Hepatocyte (in vitro differentiated cells): ENCODE measurements at regions not wholly inside any gene's neighbourhood (a gene's known extent, or its start where the extent isn't known, plus 50 kb on each side); places are given as distances from the start of the nearest gene placed in this dataset.
"Not testable (repeated sequence)": the region's sequence is repeated elsewhere in the genome, so short reads cannot be mapped to it uniquely, and the experiment has no call there.

Experiments
- DNase-seq: peaks from one replicate; pipeline ENCODE4 v3.0.0-alpha.2; 2016; ENCODE audit warnings: low spot score
- H2AFZ ChIP-seq: fragments of 200-600 bp; sonication (generic); 2 replicates; pipeline ENCODE4 v1.6.0; 2016; ENCODE audit warnings: antibody characterized with exemption, mild to moderate bottlenecking
- H3K27ac ChIP-seq: fragments of 200-600 bp; sonication (generic); 2 replicates; pipeline ENCODE4 v1.5.1; 2016; ENCODE audit warnings: mild to moderate bottlenecking
- H3K27me3 ChIP-seq: fragments of 200-600 bp; sonication (generic); 2 replicates; pipeline ENCODE4 v1.6.1; 2016
- H3K36me3 ChIP-seq: fragments of 200-600 bp; sonication (generic); replicated peaks from 2 replicates; pipeline ENCODE4 v1.5.1; 2016; ENCODE audit warnings: low read depth; ENCODE audit not compliant: insufficient read depth
- H3K4me1 ChIP-seq: fragments of 200-600 bp; sonication (generic); 2 replicates; pipeline ENCODE4 v1.5.1; 2016; ENCODE audit warnings: mild to moderate bottlenecking, moderate library complexity; ENCODE audit not compliant: insufficient read depth
- H3K4me2 ChIP-seq: fragments of 200-600 bp; sonication (generic); 2 replicates; pipeline ENCODE4 v1.6.0; 2016
- H3K4me3 ChIP-seq: fragments of 200-600 bp; sonication (generic); 2 replicates; pipeline ENCODE4 v1.5.1; 2016; ENCODE audit warnings: mild to moderate bottlenecking
- H3K79me2 ChIP-seq: fragments of 200-600 bp; sonication (generic); 2 replicates; pipeline ENCODE4 v1.6.0; 2017; ENCODE audit warnings: mild to moderate bottlenecking
- H3K9me2 ChIP-seq: fragments of 200-600 bp; sonication (generic); replicated peaks from 2 replicates; pipeline ENCODE4 v1.6.0; 2017; ENCODE audit warnings: mild to moderate bottlenecking; ENCODE audit not compliant: insufficient read depth
- H3K9me3 ChIP-seq: fragments of 200-600 bp; sonication (generic); 2 replicates; pipeline ENCODE4 v1.5.1; 2016; ENCODE audit warnings: low read depth, mild to moderate bottlenecking
- H4K20me1 ChIP-seq: fragments of 200-600 bp; sonication (generic); 2 replicates; pipeline ENCODE4 v1.6.0; 2016; ENCODE audit warnings: mild to moderate bottlenecking; ENCODE audit not compliant: insufficient read depth, poor library complexity, severe bottlenecking
- CTCF ChIP-seq: fragments of 200-600 bp; sonication (generic); IDR thresholded peaks from 2 replicates; pipeline ENCODE4 v1.5.1; 2016; ENCODE audit warnings: antibody characterized with exemption, mild to moderate bottlenecking; ENCODE audit not compliant: poor library complexity
- EZH2 ChIP-seq: fragments of 200-600 bp; sonication (generic); IDR thresholded peaks from 2 replicates; pipeline ENCODE4 v1.6.1; 2016; ENCODE audit warnings: antibody characterized with exemption, mild to moderate bottlenecking, borderline replicate concordance
- EZH2phosphoT487 ChIP-seq: fragments of 200-600 bp; sonication (generic); IDR thresholded peaks from one replicate; pipeline ENCODE4 v1.6.1; 2018; ENCODE audit warnings: antibody characterized with exemption, mild to moderate bottlenecking, low read depth, moderate library complexity; ENCODE audit not compliant: unreplicated experiment, severe bottlenecking
- WGBS: methylation state at CpG from one replicate; pipeline ENCODE4 v1.1.6; 2016; ENCODE audit warnings: low lambda C conversion rate; ENCODE audit errors: missing lambda C conversion rate; 5-methylcytosine and 5-hydroxymethylcytosine counted together

DNA sequence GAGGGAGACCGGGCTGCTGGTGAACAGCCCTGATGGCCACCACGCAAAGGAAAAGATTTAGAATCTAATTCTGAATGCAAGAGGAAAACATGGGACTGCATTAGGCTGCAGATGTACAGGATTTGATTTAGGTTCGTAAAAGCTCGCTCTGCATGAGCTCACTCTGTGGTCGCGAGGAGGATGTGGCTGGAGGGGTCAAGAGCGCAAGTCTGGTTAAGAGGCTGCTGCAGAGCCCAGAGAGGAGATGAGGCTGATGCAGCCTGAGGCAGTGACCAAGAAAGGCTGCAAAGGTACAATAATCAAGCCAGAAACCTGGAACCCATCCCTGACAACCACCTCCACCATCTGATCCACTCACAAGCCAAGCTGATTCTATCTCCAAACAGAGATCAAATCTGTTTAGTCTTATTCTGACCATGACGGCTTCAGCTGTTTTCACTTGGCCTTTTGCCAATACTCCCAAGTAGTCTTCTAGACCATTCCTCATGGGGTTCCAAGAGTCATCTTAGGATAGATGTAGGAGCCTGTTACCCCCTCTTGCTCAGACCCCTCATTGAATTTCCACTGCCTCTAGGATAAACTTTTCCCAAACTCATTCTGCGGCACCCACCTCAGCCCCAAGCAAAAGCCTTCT is 58.9 kb upstream of the ARL4C start:
- no peaks in the 10 kb centered on the region for H3K79me2 ChIP-seq
- DNase-seq, result no peak

DNA sequence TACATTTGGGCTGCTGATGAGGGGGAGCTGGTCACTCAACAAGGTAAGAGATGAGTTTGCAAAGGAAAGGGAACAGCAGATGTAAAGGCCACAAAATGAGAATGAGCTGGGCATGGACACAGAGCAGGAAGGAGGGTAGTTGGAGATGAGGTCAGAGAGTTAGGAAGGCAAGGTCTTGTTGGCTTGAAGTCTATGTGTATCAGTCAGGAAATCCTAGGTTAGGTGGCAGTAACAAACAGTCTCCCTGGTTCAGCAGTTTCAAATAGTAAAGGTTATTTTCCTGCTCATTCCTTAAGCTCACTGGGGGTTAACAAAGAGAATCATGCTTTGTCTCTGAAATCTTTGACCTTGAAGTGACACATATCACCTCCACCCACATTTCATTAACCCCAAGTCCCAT is 58.3 kb upstream of the ARL4C start:
- Histone ChIP-seq H3K27me3 (no peaks in the 10 kb centered on the region), H3K9me2 (no peaks in the 10 kb centered on the region), H4K20me1 (no peaks in the 10 kb centered on the region), H3K36me3 (no peaks in the 10 kb centered on the region), H3K27ac (no peak overlapping the region), H3K4me3 (no peak overlapping the region), H2AFZ (no peak overlapping the region), H3K4me1 (no peaks in the 10 kb centered on the region), H3K79me2 (no peaks in the 10 kb centered on the region), H3K4me2 (no peak overlapping the region), H3K9me3 (no peaks in the 10 kb centered on the region)
- TF ChIP-seq CTCF, result no peak
- TF ChIP-seq EZH2phosphoT487, result no peak
- no peak for DNase-seq

More for the DNA sequence above, 58.9 kb upstream of the ARL4C start:
- 84% methylated on average over 9 of the region's 9 CpGs for WGBS
- H3K27ac ChIP-seq, result no peak overlapping the region
- no peaks in the 10 kb centered on the region for H3K9me3 ChIP-seq
- no peaks in the 10 kb centered on the region for H3K4me1 ChIP-seq
- no peaks in the 10 kb centered on the region for H3K36me3 ChIP-seq
- no peak overlapping the region for H2AFZ ChIP-seq
- no peaks in the 10 kb centered on the region for H3K27me3 ChIP-seq
- no peaks in the 10 kb centered on the region for H3K9me2 ChIP-seq
- H3K4me2 ChIP-seq, result no peak overlapping the region
- no peak overlapping the region for H3K4me3 ChIP-seq
- TF ChIP-seq EZH2phosphoT487, result no peak
- TF ChIP-seq EZH2, result no peak
- TF ChIP-seq CTCF, result no peak
- no peaks in the 10 kb centered on the region for H4K20me1 ChIP-seq

- H3K9me2 ChIP-seq, H2AFZ ChIP-seq, H4K20me1 ChIP-seq, H3K9me3 ChIP-seq, H3K27ac ChIP-seq, H3K36me3 ChIP-seq, H3K4me3 ChIP-seq, H3K4me2 ChIP-seq, H3K79me2 ChIP-seq, H3K27me3 ChIP-seq, H3K4me1 ChIP-seq, DNase-seq: not testable (repeated sequence)
- WGBS, result 98% methylated on average over 15 of the region's 15 CpGs
Observed at GRCh38 chr2:234553223-234553622, 56.3 kb upstream of the ARL4C start.

- H3K9me2 ChIP-seq, result no peaks in the 10 kb centered on the region
- DNase-seq, result peak; percentile 85
- no peak overlapping the region for H3K4me3 ChIP-seq
- H4K20me1 ChIP-seq, result no peaks in the 10 kb centered on the region
- 25% methylated on average over 18 of the region's 18 CpGs for WGBS
- H3K79me2 ChIP-seq, result no peaks in the 10 kb centered on the region
- no peak overlapping the region for H2AFZ ChIP-seq
- H3K36me3 ChIP-seq, result no peaks in the 10 kb centered on the region
- no peaks in the 10 kb centered on the region for H3K27me3 ChIP-seq
- no peaks in the 10 kb centered on the region for H3K4me1 ChIP-seq
- H3K9me3 ChIP-seq, result no peaks in the 10 kb centered on the region
- TF ChIP-seq EZH2 (no peak), CTCF (peak; percentile 95)
- H3K27ac ChIP-seq, result no peak overlapping the region
- H3K4me2 ChIP-seq, result no peak overlapping the region
Observed at GRCh38 chr2:234550511-234551107, 53.7 kb upstream of the ARL4C start.
